Fibroblast of skin of left quadriceps (primary cell): ENCODE measurements at regions not wholly inside any gene's neighbourhood (a gene's known extent, or its start where the extent isn't known, plus 50 kb on each side); places are given as distances from the start of the nearest gene placed in this dataset.

ENCODE experiments used
- DNase-seq, 2 experiments: peaks; one replicate each; pipeline ENCODE4 v3.0.0-alpha.2; 2013; ENCODE audit warnings: low read depth in 2 of 2

DNA sequence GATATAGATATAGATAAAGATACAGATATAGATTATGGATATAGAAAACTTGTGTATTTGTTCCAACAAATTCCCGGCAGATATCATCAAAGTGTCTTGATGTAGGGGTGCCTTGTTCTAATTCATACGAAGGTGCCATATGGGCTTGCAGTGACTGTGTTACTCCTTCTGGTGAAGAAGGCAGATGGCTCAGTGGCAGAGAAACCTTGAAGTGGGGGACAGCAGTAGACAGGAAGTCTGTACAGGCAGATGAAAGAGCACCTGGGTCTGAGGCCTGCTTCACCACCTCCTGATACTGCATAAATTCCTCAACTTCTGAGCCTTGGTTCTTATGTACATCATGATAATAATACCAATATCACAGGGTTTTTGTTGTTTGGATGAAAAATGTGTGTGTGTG lies 179.5 kb upstream of the GATB start:
- no peak for DNase-seq

DNA sequence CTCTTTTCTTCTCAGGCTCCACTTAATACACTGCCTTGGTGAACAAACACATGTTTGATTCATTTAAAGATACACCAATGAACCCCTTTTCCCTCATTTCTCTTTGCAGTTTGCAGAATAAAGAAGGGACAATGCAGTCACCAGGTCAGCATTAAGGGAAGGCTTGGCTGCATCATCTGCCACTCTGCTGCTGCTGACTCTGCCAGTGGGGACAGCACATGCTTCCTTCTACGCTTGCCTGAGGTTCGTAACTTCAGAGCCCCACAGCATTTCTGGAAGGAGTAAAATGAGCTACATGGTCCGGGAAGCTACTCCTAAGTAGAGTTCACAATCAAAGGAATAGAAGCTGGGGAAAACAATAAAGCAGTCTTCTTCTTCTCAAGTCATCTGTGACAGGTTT lies 178.9 kb upstream of the GATB start:
- DNase-seq = no peak

DNA sequence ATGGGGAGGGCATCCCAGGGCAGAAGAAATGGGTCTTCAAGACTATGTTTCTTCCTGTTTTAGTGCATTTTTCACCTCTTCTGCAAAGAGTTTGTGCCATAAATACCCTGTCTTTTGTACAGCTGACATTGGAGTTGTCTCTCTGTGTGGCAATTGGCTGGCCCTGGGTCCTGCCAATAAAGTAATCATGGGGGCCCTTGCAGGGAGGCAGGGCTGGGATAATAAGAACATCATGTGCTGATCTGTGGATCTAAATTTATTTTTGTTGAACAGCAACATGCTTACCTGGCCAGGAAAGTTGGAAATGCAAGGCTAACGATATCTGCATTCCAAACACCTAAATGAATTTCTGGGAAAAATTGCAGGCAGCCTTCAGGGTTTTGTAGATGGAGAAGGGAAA lies 174.6 kb upstream of the GATB start:
- no peak for DNase-seq

DNA sequence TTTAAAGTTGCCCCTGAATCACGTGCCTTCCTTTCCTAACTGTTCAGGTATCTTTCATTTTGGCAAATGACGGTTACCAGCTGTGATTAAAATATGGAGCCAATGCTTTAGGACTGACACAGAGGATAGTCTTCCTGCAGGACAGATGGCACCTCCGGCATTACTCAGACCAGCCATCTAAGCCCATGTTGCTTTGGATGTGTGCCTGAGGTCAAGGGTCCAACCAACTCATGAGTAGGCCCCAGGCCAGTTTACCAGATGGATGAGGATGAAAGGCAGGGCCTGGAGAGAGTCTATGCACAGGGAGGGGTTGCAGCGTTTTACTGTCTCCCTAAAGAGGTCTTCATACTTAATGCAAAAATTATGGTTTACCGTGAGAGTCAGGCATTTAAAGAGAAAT lies 174.0 kb upstream of the GATB start:
- DNase-seq = no peak

DNA sequence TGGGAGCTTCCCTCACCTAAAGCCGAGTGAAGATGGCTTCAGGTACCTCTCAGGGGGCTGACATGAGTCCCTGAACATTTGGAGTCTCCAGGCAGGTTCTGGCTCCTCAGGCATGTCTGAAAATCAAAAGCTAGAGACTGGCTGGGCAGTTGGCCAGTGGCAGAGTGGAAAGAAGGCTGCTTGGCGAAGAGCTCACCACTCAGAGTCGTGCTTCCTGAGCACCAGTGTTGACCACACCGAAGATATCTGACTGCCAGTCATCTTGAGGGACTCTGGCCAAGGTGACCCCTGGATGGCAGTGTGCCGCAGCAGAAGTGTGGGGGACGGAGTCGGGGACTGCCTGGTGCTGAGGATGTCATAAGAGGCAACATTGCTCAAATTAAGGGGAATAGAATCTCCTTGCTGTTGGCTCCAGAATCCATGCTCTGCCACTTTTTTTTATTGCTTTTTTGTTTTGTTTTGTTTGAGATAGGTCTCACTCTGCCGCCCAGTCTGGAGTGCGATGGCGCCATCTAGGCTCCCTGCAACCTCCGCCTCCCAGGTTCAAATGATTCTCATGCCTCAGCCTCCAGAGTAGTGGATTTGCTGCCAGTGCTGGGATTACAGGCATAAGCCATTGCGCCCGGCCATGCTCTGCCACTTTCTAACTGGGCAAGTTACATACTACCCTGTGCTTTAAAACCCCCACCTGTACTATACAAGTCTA lies 172.5 kb upstream of the GATB start:
- DNase-seq = no peak

DNA sequence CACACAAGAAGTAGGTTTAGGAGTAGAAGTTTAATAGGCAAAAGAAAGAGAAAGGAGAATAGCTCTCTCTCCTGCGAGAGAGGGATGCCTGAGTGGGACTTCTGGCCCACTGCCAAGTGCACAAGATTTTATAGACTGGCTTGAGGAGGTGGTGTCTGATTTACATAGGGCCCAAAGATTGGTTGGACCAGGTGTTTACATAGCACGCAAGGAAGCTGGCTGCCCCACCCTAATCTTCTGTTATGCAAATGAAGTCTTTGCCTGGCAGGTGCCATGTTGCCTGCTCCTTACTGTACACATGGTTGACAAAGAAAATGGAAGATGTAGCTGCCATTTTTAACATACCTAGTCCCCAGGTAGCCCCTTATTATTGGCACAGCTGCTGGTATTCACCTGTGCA lies 170.8 kb upstream of the GATB start:
- no peak for DNase-seq

DNA sequence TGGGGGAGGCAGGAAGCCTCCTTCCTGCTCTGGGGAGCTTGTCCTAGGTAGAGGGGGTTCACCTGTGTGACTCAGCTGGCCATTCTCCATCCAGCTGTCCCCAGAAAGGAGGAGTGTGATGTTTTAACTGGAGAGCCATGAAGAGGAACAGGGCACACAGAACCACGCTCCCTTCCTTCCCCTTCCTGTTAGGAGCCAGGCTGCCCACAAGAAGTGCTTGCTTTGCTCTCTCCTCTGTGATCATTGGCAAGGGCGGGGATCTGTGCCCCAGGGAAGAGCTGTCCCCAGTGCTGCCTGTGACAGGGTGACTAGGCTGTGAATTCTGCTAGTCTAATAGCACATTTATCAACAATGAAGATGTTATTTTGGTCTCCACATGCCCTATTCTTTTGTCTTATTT lies 169.6 kb upstream of the GATB start:
- no peak for DNase-seq

DNA sequence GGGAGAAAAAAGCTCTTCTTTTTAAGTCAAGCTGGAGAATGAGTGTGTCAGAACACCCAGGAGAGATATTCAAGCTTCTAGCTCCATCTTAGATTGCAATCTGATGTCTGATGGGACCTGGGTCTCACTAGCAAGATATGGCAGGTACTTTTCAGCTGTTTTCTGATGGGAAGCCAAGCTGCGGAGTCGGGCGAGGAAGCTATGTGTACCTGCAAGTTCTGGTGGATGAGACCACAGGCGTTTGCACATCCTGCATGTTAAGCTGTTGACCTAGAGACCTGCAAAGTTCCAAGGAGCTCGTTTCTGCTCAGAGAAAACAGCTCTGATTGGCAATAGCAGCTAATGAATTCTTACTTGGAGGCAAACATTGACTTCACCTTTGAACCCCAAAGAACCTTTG lies 167.3 kb upstream of the GATB start:
- no peak for DNase-seq

DNA sequence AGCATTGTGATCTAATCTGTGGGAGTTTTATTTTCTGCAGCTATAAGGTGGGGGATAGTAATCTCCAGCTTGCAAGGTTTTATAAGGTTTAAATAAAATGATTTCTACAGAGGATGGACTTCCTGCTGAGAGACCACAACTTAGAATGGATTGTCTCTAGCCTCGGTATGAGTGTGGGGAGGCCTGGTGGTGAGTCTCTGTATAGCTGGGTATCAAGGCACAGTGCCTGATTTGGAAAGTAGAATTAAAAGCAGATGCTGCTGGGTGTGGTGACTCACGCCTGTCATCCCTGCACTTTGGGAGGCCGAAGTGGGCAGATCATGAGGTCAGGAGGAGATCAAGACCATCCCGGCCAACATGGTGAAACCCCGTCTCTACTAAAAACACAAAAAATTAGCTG lies 162.0 kb upstream of the GATB start:
- DNase-seq = no peak

DNA sequence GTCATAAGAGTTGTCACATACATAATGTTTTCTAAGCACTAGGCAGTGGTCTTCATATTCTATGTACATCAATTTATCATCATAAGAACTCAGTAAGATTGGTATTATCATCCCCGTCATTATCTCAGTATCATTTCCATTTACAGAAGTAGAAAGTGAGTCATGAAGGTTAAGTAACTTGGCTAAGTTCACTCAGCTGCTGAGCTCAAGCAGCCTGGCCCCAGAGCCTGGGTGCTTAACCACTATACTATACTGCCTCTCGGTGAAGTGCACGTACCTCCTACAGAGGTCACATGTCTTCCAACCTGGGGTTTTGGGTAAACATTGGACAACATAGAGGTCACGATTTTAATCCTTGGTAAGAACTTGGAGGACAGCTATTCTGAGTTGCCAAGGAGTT lies 161.5 kb upstream of the GATB start:
- no peak for DNase-seq

DNA sequence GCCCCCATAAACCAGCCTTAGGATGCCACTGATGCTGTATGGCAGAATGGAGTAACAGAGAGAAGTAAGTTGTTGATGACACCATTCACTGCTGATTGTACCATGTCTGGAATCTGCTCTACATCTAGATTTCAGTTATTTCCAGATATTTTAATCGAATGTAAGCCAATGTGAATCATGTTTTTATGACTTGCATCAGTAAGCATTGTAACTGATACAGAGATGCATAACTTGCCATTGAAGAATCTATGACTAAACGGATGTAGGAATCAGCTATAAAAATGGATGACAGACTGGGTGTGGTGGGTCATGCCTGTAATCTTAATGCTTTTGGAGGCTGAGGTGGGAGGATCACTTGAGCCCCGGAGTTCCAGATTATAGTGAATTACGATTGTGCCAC lies 161.0 kb upstream of the GATB start:
- peak; percentile 21 to 23 for DNase-seq

DNA sequence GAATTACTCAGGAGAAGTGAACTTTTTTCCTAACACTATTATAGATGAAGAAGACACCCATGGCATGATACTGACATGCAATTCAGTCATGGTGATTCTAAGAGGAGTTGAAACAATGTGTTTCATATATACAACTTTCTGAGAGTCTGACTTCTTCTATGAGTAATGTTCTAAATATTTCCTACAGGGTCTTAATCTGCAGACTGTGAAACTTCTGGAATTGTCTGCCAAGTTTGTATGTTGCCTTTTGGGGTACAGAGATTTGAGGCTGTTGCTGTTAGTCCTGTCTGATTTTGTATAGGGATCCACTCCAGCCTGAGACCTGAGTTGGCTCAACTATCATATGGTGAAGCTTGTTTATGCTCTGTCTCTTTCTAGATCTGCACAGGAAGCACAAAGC lies 160.6 kb upstream of the GATB start:
- peak; percentile 32 to 39 for DNase-seq

DNA sequence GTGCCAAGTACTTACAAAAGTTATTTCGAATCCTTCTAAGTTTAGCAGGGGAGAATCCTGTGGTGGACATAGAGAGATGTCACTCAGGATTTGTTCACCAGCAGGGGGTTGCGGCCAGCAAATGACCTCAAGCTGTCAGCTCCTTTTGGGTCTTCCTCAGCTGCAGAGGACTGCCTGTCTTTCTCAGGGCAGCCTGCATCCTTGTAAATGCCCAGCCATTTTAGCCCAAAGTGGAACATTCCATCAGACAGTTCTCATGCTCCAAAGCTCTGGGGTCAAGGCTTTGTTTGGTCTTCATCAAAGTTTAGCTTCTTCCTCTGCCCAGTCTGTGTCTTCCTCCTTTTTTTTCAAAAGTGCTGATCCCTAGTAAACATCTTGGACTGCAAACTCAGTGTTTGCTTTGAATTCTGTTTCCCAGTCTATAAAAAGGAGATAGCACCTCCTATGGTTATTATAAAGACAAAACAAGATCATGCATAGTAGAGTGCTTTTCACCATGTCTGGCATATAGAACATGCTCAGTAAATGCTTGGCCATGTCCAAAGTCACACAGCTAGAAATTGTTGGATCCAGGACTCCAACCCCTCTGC lies 156.4 kb upstream of the GATB start:
- no peak for DNase-seq

DNA sequence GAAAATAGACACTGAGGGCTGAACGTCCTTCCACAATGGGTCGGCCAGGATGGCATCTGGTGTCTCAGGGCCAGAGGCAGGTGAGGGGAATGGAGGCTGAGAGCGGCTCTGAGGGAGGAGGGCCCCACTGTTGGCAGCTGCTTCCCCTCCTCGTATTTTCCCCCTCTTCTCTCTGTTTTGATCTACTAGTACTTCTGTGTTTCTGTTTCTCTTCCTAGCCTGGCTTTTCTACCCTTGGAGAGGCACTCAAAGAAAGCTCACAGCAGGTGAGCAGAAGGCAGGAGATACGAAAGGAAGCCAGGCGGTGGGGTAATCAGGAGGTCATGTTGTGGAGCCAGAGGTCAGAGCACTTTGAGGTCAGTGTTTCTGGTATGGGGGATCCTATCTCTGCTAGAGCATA lies 151.8 kb upstream of the GATB start:
- no peak for DNase-seq

DNA sequence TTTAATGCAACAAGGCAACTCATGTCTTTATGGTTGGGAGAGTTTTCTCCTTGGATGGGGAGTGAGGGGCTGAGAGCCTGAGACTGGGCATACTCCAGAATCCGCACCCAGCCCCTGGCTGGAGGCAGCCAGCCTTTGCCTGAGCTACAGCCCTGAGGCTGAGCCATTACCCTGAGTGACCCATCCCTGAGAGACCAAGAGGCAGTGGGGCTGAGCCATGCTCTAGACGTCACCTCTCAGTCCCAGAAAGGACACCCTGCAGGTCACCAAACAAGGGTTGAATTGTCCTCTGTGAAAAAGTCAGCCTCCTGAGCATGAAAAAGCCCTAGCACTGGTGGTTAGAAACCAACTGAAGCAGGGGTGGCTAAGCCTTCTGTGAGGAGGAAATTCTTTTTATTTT lies 151.2 kb upstream of the GATB start:
- DNase-seq = no peak

DNA sequence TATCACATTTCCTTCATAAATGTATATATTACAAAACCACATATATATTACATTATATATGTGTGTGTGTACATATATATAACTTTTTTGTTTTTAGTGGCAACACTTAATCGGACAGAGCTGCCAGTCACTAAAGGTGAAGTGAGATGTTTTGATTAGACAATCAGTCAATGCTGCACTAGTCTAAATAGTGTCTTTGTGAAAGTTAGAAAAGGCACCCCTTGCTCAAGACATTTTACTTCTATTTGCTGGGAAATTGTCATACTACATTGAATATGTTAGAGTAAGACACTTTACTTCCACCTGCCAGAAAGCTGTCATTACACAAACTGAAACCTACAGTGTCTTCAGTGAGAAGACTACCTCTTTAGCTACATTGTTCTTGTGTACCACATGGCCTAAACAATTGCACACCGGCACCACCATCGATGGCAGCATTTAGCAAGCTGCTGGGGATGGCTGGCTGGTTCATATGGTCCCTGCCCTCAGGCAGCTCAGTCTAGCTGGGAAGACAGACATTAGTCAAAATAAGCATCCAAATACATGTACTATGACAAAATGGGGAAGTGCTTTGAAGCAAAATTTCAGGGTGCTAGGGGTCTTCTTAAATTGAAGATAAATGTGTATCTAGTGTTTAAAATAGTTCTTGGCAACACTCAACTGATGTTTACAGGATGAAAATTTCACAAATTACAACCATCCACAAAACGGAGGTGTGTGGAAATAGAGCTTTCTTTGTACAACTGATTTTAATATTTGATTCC lies 148.1 kb upstream of the GATB start:
- no peak for DNase-seq

DNA sequence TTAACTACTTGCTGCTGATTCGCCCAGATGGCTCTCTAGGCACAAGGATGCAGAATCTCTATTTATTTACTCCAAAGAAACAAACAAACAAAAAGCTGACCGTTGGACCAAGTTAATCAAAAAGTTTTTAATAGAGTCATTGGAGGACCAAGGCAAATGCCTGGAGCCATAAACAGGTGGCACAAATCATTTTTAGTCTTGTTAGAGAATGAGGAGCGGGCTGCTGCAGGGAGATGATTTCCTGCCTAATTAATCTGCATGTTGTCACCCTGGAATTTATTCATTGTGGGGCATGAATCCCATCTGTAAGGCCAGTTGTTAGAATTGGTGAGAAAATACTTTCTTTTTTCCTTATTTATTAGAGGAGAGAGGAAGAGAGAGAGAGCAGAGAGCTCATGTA lies 147.4 kb upstream of the GATB start:
- DNase-seq = no peak

DNA sequence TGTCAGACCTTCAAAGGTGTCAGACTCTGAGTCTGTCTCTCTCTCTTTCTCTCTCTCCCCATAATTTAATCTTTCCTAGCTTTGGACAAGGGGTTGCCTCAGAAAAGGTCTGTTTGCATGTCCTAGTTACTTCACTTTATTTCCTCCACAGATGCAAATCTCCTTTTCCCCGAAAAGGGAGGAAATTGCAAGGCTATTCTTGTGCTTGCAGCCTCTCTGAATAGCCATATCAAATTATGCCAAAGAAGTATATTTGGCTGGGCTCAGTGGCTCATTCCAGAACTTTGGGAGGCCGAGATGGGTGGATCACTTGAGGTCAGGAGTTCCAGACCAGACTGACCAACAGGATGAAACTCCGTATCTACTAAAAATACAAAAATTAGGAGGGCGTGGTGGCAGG lies 145.6 kb upstream of the GATB start:
- no peak for DNase-seq

DNA sequence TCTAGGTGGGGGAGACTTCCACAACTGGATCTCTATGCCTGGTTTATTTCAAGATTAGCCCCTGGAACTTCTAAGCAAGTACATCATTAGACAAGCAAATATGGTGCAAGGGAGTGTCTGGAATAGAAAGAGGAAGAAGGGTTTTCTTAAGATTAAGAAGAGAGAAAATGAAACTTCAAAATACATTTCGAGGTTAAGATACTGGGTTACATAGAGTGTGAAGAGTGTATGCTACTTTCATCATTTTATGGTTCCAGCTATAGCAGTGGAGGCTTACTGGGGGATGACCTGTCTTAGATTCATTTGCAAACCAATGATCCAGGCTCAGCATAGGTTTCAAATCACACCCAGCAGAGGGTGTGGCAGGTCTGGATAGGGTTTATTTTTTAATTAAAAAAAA lies 144.4 kb upstream of the GATB start:
- no peak for DNase-seq

DNA sequence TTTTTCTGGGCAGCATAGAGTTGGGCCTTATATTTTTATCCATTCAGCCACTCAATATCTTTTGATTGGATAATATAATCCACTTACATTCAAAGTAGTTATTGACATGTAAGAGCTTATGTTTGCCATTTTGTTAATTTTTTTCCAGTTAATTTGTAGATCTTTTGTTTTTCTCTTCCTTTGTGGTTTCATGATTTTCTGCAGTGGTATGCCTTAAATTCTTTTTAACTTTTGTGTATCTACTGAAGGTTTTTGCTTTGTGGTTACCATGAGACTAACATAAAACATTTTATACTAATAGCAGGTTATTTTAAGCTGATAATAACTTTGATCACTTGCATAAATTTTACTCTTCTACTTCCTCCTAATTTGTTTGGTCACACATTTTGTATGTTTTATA lies 140.8 kb upstream of the GATB start:
- DNase-seq = no peak

DNA sequence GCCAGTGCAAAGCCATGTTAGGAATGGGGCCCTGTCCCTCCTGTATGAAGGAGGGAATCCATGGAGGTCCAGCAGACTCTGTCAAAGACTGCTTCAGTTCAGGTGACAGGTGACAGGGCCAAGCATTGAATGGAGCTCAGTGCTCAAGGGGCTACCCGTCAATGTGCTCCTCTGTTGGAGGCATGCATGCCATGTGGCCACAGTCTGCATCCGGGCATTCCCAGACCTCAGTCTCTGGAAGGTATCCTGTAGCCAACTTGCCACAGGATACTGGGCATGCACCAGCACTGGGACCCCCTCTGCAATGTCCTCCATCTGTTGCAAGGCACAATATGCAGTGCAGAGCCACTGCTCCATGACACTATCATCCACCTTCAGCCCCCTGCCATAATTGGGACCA lies 136.1 kb upstream of the GATB start:
- DNase-seq = no peak

DNA sequence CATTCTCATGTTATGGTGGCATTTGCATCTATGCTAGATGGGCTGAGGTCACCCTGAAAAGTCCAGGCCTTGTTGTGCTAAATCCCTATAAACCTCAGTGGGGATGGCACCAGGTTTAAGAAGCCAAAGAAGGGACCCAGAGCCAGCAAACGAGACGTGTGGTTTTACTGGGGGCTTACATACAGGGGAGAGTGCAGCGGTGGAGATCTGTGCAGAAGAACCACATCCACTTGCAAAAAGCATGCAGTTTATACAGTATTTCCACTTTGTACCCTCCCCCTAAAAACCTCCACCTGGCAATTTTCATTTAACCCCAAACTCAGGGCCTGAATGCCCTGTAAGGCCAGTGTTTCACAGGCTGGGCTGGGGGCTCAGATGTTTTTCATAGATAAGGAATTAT lies 134.9 kb upstream of the GATB start:
- no peak for DNase-seq

DNA sequence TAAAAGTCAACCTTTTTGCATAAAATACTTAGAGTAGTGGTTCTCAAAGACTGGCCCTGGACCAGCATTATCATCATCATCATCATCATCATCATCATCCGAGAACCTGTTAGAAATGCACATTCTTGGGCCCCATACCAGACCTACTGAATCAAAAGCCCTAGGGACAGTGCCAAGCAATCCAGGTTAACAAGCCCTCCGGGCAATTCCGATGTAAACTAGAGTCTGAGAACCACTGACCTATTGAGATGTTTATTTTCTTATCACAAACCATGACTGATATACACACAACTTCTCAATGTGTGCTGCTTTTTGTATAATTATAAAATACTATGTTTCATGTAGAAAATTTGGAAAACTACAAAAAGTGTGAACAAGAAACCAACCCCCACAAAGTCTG lies 133.4 kb upstream of the GATB start:
- no peak for DNase-seq
